Effector memory CD4-positive, alpha-beta T cell (primary cell): ENCODE measurements at regions not wholly inside any gene's neighbourhood (a gene's known extent, or its start where the extent isn't known, plus 50 kb on each side); places are given as distances from the start of the nearest gene placed in this dataset.
"Not testable (repeated sequence)": the region's sequence is repeated elsewhere in the genome, so short reads cannot be mapped to it uniquely, and the experiment has no call there.

Experiments
- DNase-seq, 3 donors: peaks; one replicate each; pipeline ENCODE4 v3.0.0-alpha.2; 2020
- H3K27ac ChIP-seq: 2 replicates; pipeline ENCODE4 v1.7.0; 2013; ENCODE audit warnings: mild to moderate bottlenecking, low read length, moderate library complexity; ENCODE audit not compliant: insufficient read depth, poor library complexity, severe bottlenecking
- H3K27me3 ChIP-seq: replicated peaks from 2 replicates; pipeline ENCODE4 v1.7.0; 2013; ENCODE audit warnings: mild to moderate bottlenecking, low read length; ENCODE audit not compliant: insufficient read depth, control insufficient read depth, poor library complexity, severe bottlenecking
- H3K36me3 ChIP-seq: 2 replicates; pipeline ENCODE4 v1.7.0; 2013; ENCODE audit warnings: mild to moderate bottlenecking, low read length, moderate library complexity; ENCODE audit not compliant: control insufficient read depth, insufficient read depth
- H3K4me1 ChIP-seq: 2 replicates; pipeline ENCODE4 v1.7.0; 2013; ENCODE audit warnings: low read length, mild to moderate bottlenecking; ENCODE audit not compliant: control insufficient read depth, insufficient read depth, poor library complexity, severe bottlenecking
- H3K4me3 ChIP-seq: 2 replicates; pipeline ENCODE4 v1.7.0; 2013; ENCODE audit warnings: low read length, low read depth, mild to moderate bottlenecking; ENCODE audit not compliant: insufficient read depth, poor library complexity, severe bottlenecking
- H3K9me3 ChIP-seq: 2 replicates; pipeline ENCODE4 v1.7.0; 2013; ENCODE audit warnings: mild to moderate bottlenecking, low read length, moderate library complexity; ENCODE audit not compliant: control insufficient read depth

DNA sequence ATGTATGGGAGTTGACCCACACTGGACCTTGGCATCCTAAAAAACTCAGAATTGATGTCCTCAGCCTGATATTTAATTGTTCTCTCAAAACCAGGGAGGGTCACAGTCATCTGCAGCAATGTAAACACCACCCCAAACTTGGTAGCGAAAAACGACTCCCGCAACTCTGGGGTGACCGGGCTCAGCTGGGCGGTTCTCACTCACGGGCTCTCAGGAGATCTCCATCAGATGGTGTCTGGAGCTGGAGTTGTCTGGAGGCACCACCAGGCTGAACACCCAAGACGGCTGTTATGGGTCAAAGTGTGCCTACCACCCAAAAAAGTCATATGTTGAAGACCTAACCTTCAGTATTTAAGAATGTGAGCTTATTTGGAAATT lies 50.9 kb upstream of the NXT1 start:
- H3K4me3 ChIP-seq: no peak overlapping the region
- no peaks in the 10 kb centered on the region for H3K4me1 ChIP-seq
- no peaks in the 10 kb centered on the region for H3K27me3 ChIP-seq
- no peaks in the 10 kb centered on the region for H3K9me3 ChIP-seq
- H3K36me3 ChIP-seq: no peaks in the 10 kb centered on the region
- DNase-seq: no peak
- H3K27ac ChIP-seq: no peak overlapping the region

DNA sequence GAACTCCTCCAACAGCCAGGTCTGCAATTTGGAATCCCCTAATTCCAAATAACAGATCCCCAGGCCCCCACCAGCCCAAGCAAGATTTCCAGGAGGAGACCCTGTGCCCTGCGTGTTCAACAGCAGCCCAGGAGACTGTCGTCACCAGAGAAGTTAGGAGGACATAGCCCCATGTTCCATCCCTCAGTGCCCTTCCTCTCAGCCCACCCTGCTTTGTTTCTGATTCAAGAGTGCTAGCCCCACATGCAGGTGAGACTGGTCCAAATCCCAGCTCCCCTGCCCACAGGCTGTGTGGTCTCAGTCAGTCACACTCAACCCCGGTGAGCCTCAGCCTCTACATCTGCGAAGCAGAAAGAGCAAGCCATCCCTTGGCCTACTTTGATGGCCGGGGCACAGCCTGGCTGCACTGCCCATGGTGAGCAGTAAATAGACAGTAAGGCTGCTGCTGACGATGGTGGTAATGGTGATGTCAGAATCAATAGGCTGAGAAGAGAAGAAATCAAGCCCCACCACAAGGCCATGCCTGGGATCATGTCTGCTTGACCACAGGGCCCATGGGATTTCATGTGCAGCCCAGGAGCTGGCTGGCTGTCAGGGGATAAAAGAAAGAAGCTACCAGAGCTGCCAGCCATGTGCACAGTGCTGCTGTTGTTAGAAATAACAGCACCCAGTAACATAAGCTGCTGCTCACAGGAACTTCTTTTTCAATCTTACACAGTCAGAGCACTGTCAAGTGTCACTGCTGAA lies 51.5 kb upstream of the NXT1 start:
- H3K4me1 ChIP-seq: no peaks in the 10 kb centered on the region
- no peak for DNase-seq
- H3K9me3 ChIP-seq: no peaks in the 10 kb centered on the region
- no peak overlapping the region for H3K4me3 ChIP-seq
- no peak overlapping the region for H3K27ac ChIP-seq
- H3K36me3 ChIP-seq: no peaks in the 10 kb centered on the region
- H3K27me3 ChIP-seq: no peaks in the 10 kb centered on the region

DNA sequence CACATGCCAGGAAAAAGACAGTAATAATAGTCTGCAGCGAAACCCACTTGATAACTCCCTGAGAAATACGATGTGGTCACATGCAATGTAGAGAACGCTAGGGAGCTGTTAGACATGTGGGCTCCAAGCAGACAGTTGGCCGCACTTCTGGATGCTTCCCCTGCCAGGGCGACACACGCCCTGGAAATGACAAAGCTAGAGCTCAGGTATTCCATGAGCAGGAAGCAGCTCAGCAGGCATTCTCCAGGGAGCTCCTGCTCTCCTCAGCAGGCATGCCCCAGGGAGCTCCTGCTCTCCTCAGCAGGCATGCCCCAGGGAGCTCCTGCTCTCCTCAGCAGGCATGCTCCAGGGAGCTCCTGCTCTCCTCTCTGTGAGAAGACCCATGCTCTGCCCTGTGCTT lies 52.4 kb upstream of the NXT1 start:
- Histone ChIP-seq H3K4me1 (no peaks in the 10 kb centered on the region), H3K27ac (no peak overlapping the region), H3K36me3 (no peaks in the 10 kb centered on the region), H3K9me3 (no peaks in the 10 kb centered on the region), H3K27me3 (no peaks in the 10 kb centered on the region), H3K4me3 (no peak overlapping the region)
- DNase-seq: no peak

DNA sequence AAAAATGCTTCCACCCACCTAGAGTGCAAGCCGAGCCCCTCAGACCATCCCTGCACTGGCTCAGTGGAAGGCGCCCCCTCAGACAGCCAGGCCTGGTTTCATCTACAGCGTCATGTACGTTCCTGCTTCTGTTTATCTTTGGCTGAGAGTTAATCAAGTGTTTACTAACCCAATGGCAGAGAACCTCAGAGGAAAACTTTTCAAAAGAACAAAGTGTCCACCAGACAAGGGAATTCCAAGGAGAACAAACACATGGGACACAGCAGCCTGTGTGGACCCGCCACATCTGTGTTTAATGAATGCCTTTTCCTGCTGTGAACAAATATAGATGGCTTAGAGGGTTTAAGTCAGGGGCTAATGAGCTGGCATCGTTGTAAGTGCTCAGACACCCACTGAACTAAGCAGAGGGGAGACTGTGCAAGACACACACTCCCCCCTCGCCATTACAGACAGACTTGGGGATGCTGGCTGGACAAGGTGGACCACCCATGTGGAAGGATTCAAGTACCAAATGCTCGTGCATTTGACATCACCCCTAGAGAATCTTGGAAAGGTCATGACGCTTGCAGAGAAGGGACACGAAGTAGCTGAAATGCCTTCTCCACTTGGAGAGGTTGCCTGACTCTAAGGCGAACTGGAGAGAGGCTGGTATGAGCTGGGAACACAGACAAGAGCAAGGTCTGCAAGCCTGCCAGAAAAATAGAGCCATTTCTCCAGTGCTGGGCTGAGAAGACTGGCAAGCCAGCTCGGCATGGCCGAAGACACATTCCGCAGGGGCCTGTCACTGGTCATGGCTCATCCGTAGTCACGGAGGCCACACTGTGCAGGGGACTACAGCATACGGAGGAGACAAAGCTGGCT lies 53.5 kb upstream of the NXT1 start:
- no peaks in the 10 kb centered on the region for H3K4me1 ChIP-seq
- H3K4me3 ChIP-seq: no peak overlapping the region
- DNase-seq: no peak
- H3K36me3 ChIP-seq: no peaks in the 10 kb centered on the region
- no peaks in the 10 kb centered on the region for H3K9me3 ChIP-seq
- H3K27me3 ChIP-seq: no peaks in the 10 kb centered on the region
- H3K27ac ChIP-seq: no peak overlapping the region

GRCh38 chr20:23295934-23296333 lies 54.7 kb upstream of the NXT1 start:
- H3K4me1 ChIP-seq: no peaks in the 10 kb centered on the region
- H3K27ac ChIP-seq: no peak overlapping the region
- H3K27me3 ChIP-seq: no peaks in the 10 kb centered on the region
- H3K9me3 ChIP-seq: no peaks in the 10 kb centered on the region
- no peak for DNase-seq
- H3K4me3 ChIP-seq: no peak overlapping the region
- H3K36me3 ChIP-seq: no peaks in the 10 kb centered on the region

GRCh38 chr20:23294671-23295070 lies 55.9 kb upstream of the NXT1 start:
- DNase-seq: no peak
- H3K36me3 ChIP-seq: no peaks in the 10 kb centered on the region
- no peak overlapping the region for H3K4me3 ChIP-seq
- no peaks in the 10 kb centered on the region for H3K4me1 ChIP-seq
- no peak overlapping the region for H3K27ac ChIP-seq
- H3K9me3 ChIP-seq: no peaks in the 10 kb centered on the region
- no peaks in the 10 kb centered on the region for H3K27me3 ChIP-seq

DNA sequence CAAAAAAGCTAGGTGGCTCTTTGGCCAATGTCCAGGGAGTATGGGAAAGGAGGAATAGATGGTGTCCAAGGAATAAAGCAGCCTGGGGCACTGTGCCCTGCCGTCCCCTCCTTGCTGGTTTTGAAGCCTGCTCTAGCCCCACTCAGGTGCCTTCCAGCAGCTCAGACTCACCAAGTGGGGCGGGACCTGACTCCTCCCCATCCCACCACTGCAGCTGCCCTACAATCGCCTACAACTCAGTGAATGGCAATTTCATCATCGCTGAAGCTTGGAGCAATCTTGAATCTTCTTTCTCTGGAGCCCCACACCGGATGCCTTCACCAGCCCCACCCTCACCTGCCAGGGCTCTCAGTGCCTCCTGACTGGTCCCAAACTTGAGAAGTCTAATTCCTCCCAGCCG lies 56.4 kb upstream of the NXT1 start:
- no peak overlapping the region for H3K4me3 ChIP-seq
- no peaks in the 10 kb centered on the region for H3K36me3 ChIP-seq
- no peaks in the 10 kb centered on the region for H3K4me1 ChIP-seq
- no peak for DNase-seq
- H3K27me3 ChIP-seq: no peaks in the 10 kb centered on the region
- no peaks in the 10 kb centered on the region for H3K9me3 ChIP-seq
- H3K27ac ChIP-seq: no peak overlapping the region

DNA sequence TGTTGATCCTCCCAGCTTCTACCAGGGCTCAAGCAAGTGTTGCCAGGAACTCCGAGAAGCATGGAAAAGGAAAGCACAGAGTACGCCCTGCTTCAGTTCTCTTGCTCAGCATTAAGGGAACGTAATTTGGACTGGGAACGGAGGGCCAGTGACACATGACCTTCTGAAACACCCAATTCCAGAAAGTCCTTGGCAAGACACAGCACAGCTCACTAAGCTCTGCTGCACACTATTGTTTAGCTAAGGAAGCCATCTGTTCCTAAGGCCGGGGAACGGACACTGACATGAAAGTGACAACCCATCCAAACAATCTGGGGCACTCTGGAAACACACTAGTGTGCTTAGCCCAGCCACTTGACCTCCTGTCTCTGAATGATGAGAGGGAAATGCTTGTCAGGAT lies 56.9 kb upstream of the NXT1 start:
- no peaks in the 10 kb centered on the region for H3K4me1 ChIP-seq
- no peak overlapping the region for H3K4me3 ChIP-seq
- H3K27ac ChIP-seq: no peak overlapping the region
- no peaks in the 10 kb centered on the region for H3K9me3 ChIP-seq
- no peaks in the 10 kb centered on the region for H3K27me3 ChIP-seq
- no peaks in the 10 kb centered on the region for H3K36me3 ChIP-seq
- no peak for DNase-seq

- not testable (repeated sequence) for H3K4me1 ChIP-seq, H3K27me3 ChIP-seq, H3K9me3 ChIP-seq, H3K36me3 ChIP-seq, H3K4me3 ChIP-seq, DNase-seq, H3K27ac ChIP-seq
These were observed 58.3 kb upstream of the NXT1 start for GRCh38 chr20:23292311-23292710.

DNA sequence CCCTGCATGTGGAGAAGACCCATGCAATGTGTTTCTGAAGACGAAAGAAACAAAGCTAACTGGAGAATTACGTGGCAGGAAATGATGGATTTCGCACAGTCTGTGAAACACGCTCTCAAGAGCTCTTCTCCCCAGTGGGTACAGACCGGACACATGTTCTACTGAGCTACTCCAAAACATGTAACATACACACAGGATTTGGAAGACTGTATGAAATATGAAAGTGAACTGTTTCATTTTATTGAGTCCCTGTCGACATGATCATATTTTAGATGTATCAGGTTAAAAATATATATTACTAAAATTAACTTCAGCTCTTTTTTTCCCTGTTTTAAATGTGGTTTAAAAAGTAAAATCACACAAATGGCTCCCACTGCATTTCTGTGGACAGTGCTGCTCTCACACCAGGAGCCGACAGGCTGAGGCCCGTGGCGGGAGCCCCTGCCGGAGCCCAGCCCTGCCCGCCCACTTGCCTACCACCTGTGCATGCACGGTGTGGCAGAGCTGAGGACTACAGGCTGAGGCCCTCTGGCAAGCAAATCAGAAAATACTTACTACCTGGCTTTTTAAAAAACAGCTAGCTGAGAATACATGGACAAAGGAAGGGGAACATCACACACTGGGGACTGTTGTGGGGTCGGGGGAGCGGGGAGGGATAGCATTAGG lies 58.9 kb upstream of the NXT1 start:
- H3K9me3 ChIP-seq: no peaks in the 10 kb centered on the region
- H3K27ac ChIP-seq: no peak overlapping the region
- no peak overlapping the region for H3K4me3 ChIP-seq
- no peaks in the 10 kb centered on the region for H3K27me3 ChIP-seq
- H3K4me1 ChIP-seq: no peaks in the 10 kb centered on the region
- H3K36me3 ChIP-seq: no peaks in the 10 kb centered on the region
- DNase-seq: no peak
